ENCODE measurements at regions not wholly inside any gene's neighbourhood (a gene's known extent, or its start where the extent isn't known, plus 50 kb on each side); places are given as distances from the start of the nearest gene placed in this dataset.
"Not testable (repeated sequence)": the region's sequence is repeated elsewhere in the genome, so short reads cannot be mapped to it uniquely, and the experiment has no call there.

- H3K9ac ChIP-seq (ENCODE audit: low read length); H3K4me3 ChIP-seq (ENCODE audit: low read length); H3K36me3 ChIP-seq (ENCODE audit: control insufficient read depth, insufficient read depth, low read length); H3K27me3 ChIP-seq (ENCODE audit: control insufficient read depth, insufficient read depth, low read length); H3K9me3 ChIP-seq (ENCODE audit: control insufficient read depth, low read length): not testable (repeated sequence)
- H3K4me1 ChIP-seq (ENCODE audit: control insufficient read depth, insufficient read depth, low read length) = peaks cover 13% of the 10 kb centered on the region
Observed at GRCh38 chr6:3925223-3926149, 76.3 kb downstream of the FAM50B start.

- Histone ChIP-seq H3K4me1 (ENCODE audit: control insufficient read depth, insufficient read depth, low read length) (peaks cover 13% of the 10 kb centered on the region), H3K4me3 (ENCODE audit: low read length) (no peak overlapping the region), H3K27me3 (ENCODE audit: control insufficient read depth, insufficient read depth, low read length) (no peaks in the 10 kb centered on the region), H3K9ac (ENCODE audit: low read length) (no peak overlapping the region), H3K9me3 (ENCODE audit: control insufficient read depth, low read length) (no peaks in the 10 kb centered on the region), H3K36me3 (ENCODE audit: control insufficient read depth, insufficient read depth, low read length) (no peaks in the 10 kb centered on the region)
Observed at GRCh38 chr6:3926150-3926482, 76.9 kb downstream of the FAM50B start.

- Histone ChIP-seq H3K4me3 (ENCODE audit: low read length) (no peak overlapping the region), H3K4me1 (ENCODE audit: control insufficient read depth, insufficient read depth, low read length) (peaks cover 13% of the 10 kb centered on the region)
Observed at GRCh38 chr6:3928111-3928510, 78.9 kb downstream of the FAM50B start.

DNA sequence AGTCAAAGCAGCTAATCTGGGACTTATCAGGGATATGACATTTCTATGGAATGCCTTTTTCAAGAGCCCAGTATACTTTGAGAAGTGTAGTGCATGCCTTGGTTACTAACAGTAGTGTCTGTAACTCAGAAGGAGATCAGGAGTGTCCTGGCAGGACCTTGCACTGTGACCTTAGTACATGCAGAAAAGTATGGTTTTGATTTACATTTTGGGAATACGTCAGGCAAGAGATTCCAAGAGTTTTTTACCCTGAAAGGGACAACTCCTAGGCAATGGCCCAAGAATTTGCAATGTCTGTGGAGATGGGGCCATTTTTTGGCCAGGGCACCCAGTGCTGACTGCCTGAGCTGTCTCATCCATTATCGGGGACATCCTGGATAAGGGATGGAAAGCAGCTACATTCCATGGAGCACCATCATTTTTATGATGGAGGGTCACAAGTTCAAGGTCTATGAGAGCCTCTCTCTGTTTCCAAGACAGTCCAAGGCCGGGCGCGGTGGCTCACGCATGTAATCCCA is 80.2 kb downstream of the FAM50B start:
- Histone ChIP-seq H3K4me3 (ENCODE audit: low read length) (no peak overlapping the region), H3K4me1 (ENCODE audit: control insufficient read depth, insufficient read depth, low read length) (peaks cover 13% of the 10 kb centered on the region), H3K9me3 (ENCODE audit: control insufficient read depth, low read length) (no peaks in the 10 kb centered on the region), H3K27me3 (ENCODE audit: control insufficient read depth, insufficient read depth, low read length) (no peaks in the 10 kb centered on the region), H3K36me3 (ENCODE audit: control insufficient read depth, insufficient read depth, low read length) (no peaks in the 10 kb centered on the region), H3K9ac (ENCODE audit: low read length) (no peak overlapping the region)

More at GRCh38 chr6:3928111-3928510, 78.9 kb downstream of the FAM50B start:
- H3K27me3 ChIP-seq (ENCODE audit: control insufficient read depth, insufficient read depth, low read length) = no peaks in the 10 kb centered on the region
- H3K9me3 ChIP-seq (ENCODE audit: control insufficient read depth, low read length) = no peaks in the 10 kb centered on the region
- no peak overlapping the region for H3K9ac ChIP-seq (ENCODE audit: low read length)
- no peaks in the 10 kb centered on the region for H3K36me3 ChIP-seq (ENCODE audit: control insufficient read depth, insufficient read depth, low read length)

DNA sequence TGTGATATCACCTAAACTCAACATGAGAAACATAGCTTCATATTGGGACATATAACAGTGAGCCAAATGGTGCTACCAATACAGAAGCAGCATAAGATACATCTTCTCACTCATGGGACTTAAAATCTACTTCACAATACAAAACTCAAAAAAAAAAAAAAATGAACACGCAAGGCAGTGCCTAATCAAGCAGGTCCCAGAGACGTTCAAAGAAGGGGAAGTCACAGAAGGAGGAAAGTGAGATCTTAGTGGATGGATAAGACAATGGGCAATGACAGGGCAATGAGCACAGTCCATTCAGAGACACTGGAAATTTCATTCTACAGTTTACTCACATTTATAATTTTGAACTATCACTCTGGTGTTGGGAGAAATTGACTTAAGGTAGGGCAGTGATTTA is 88.3 kb downstream of the FAM50B start:
- H3K27me3 ChIP-seq (ENCODE audit: control insufficient read depth, insufficient read depth, low read length) = no peaks in the 10 kb centered on the region
- H3K36me3 ChIP-seq (ENCODE audit: control insufficient read depth, insufficient read depth, low read length) = no peaks in the 10 kb centered on the region
- no peaks in the 10 kb centered on the region for H3K9me3 ChIP-seq (ENCODE audit: control insufficient read depth, low read length)
- no peak overlapping the region for H3K4me3 ChIP-seq (ENCODE audit: low read length)
- no peaks in the 10 kb centered on the region for H3K4me1 ChIP-seq (ENCODE audit: control insufficient read depth, insufficient read depth, low read length)
- H3K9ac ChIP-seq (ENCODE audit: low read length) = no peak overlapping the region

DNA sequence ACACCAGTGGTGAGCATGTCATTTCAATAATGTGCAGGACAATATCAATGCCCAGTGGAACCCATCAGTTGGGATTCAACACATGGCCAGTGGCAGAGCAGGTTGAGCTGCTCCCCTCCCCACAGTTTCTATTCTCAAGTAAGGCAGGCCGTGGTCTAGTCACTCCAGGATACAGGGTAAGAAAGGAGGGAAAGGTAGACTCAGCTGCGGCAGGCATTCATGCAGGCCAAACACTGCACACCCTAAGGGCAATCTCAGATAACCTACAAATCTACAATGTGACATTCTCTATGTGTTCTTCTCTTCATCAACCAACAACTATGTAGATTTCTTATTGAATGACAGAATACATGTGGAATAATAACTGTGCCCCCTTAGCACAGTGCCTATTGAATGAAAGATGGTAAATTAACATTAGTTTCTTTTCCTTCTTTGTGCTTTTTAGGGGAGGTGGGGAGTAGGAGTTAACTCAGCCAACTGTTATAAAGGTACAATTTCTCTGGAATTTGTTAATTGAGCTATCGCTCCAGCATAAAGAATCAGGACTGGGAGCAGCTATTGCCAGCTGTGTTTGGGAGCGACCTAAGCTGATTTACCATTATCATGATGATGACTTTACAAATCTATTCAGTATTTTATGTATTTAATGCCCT is 89.7 kb downstream of the FAM50B start:
- Histone ChIP-seq H3K27me3 (ENCODE audit: control insufficient read depth, insufficient read depth, low read length) (no peaks in the 10 kb centered on the region), H3K36me3 (ENCODE audit: control insufficient read depth, insufficient read depth, low read length) (no peaks in the 10 kb centered on the region), H3K9ac (ENCODE audit: low read length) (no peak overlapping the region), H3K4me3 (ENCODE audit: low read length) (no peak overlapping the region), H3K4me1 (ENCODE audit: control insufficient read depth, insufficient read depth, low read length) (no peaks in the 10 kb centered on the region), H3K9me3 (ENCODE audit: control insufficient read depth, low read length) (no peaks in the 10 kb centered on the region)

DNA sequence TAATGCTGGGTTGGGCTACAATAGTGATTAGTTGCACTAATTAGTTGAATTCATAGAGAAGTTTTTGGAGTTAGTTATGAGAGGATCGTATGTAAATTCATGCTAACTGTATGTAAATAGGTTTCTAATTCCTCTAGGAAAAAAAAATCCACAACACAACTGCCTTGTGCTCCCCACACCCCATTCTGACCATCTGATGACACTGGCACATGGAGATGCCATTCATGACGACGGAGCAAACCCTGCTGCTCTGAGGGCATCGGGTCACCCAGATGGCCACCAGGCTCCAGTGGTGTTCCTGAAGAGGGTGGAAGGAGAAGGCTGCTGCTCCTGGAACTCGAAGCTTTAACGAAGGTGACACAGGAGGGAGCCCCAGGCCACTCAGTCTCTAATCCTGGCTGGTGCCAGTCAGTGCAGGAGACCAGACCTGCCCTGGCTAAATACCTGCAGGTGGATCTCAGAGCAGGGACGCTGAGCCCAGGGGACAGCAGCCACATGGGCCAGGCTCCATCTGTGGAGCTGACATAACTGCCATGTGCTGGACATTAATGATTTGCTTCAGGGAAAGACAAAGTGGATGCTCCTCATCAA is 90.3 kb downstream of the FAM50B start:
- no peaks in the 10 kb centered on the region for H3K4me1 ChIP-seq (ENCODE audit: control insufficient read depth, insufficient read depth, low read length)
- H3K9me3 ChIP-seq (ENCODE audit: control insufficient read depth, low read length) = no peaks in the 10 kb centered on the region
- H3K27me3 ChIP-seq (ENCODE audit: control insufficient read depth, insufficient read depth, low read length) = no peaks in the 10 kb centered on the region
- no peak overlapping the region for H3K4me3 ChIP-seq (ENCODE audit: low read length)
- H3K36me3 ChIP-seq (ENCODE audit: control insufficient read depth, insufficient read depth, low read length) = no peaks in the 10 kb centered on the region
- H3K9ac ChIP-seq (ENCODE audit: low read length) = no peak overlapping the region

GRCh38 chr6:3939964-3940363 is 90.8 kb downstream of the FAM50B start:
- Histone ChIP-seq H3K9ac (ENCODE audit: low read length) (no peak overlapping the region), H3K27me3 (ENCODE audit: control insufficient read depth, insufficient read depth, low read length) (no peaks in the 10 kb centered on the region), H3K4me3 (ENCODE audit: low read length) (no peak overlapping the region), H3K36me3 (ENCODE audit: control insufficient read depth, insufficient read depth, low read length) (no peaks in the 10 kb centered on the region), H3K4me1 (ENCODE audit: control insufficient read depth, insufficient read depth, low read length) (no peaks in the 10 kb centered on the region), H3K9me3 (ENCODE audit: control insufficient read depth, low read length) (no peaks in the 10 kb centered on the region)

DNA sequence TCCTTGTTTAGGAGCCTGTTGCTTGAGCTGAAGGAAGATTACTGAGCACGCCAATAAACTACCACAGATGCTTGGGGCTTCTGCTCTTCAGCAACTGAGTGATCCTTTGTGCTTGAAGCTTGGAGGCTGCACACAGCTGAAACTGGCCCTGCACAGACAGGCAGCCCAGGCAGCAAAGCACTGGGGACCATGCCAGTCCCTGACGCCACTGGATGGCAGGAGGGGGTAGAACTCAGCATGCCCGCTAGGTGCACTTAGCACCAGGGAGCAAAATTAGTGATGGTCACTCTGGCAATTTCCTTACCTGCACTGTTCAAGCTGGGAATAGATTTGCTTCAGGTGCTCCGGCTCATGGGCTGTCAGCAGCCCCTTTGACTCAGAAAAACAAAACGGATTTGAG is 91.5 kb downstream of the FAM50B start:
- Histone ChIP-seq H3K9ac (ENCODE audit: low read length) (no peak overlapping the region), H3K27me3 (ENCODE audit: control insufficient read depth, insufficient read depth, low read length) (no peaks in the 10 kb centered on the region), H3K9me3 (ENCODE audit: control insufficient read depth, low read length) (no peaks in the 10 kb centered on the region), H3K36me3 (ENCODE audit: control insufficient read depth, insufficient read depth, low read length) (no peaks in the 10 kb centered on the region), H3K4me1 (ENCODE audit: control insufficient read depth, insufficient read depth, low read length) (no peaks in the 10 kb centered on the region), H3K4me3 (ENCODE audit: low read length) (no peak overlapping the region)

DNA sequence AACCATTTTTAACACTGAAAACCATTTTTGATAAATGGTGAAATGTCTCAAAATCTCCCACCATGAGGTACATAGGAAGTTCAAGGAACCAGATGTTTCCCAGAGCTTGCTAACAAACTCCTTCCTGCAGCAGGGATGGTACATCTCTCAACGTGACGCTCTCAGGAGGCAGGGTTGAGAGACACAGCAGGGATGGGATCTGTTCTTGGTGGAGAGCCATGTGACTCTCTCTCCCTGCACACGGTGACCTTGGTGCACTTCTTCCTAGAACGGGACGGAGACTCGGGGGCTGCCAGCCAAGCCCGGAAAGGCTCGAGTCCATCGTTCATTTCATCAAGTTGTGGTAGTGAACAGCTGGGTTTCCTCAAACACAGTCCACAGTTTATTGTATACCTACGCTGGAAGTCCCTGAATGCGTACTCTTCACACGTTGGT is 94.2 kb downstream of the FAM50B start:
- H3K36me3 ChIP-seq (ENCODE audit: control insufficient read depth, insufficient read depth, low read length) = no peaks in the 10 kb centered on the region
- H3K9me3 ChIP-seq (ENCODE audit: control insufficient read depth, low read length) = no peaks in the 10 kb centered on the region
- H3K27me3 ChIP-seq (ENCODE audit: control insufficient read depth, insufficient read depth, low read length) = no peaks in the 10 kb centered on the region
- no peaks in the 10 kb centered on the region for H3K4me1 ChIP-seq (ENCODE audit: control insufficient read depth, insufficient read depth, low read length)
- H3K9ac ChIP-seq (ENCODE audit: low read length) = no peak overlapping the region
- H3K4me3 ChIP-seq (ENCODE audit: low read length) = no peak overlapping the region

- H3K4me1 ChIP-seq (ENCODE audit: control insufficient read depth, insufficient read depth, low read length) = no peaks in the 10 kb centered on the region
- no peaks in the 10 kb centered on the region for H3K27me3 ChIP-seq (ENCODE audit: control insufficient read depth, insufficient read depth, low read length)
- no peaks in the 10 kb centered on the region for H3K9me3 ChIP-seq (ENCODE audit: control insufficient read depth, low read length)
- no peak overlapping the region for H3K4me3 ChIP-seq (ENCODE audit: low read length)
- H3K9ac ChIP-seq (ENCODE audit: low read length) = no peak overlapping the region
- H3K36me3 ChIP-seq (ENCODE audit: control insufficient read depth, insufficient read depth, low read length) = no peaks in the 10 kb centered on the region
Observed at GRCh38 chr6:3944246-3944645, 95.1 kb downstream of the FAM50B start.

GRCh38 chr6:3946778-3947177 is 97.6 kb downstream of the FAM50B start:
- Histone ChIP-seq H3K27me3 (ENCODE audit: control insufficient read depth, insufficient read depth, low read length) (no peaks in the 10 kb centered on the region), H3K9ac (ENCODE audit: low read length) (no peak overlapping the region), H3K36me3 (ENCODE audit: control insufficient read depth, insufficient read depth, low read length) (no peaks in the 10 kb centered on the region), H3K4me3 (ENCODE audit: low read length) (no peak overlapping the region), H3K4me1 (ENCODE audit: control insufficient read depth, insufficient read depth, low read length) (no peaks in the 10 kb centered on the region), H3K9me3 (ENCODE audit: control insufficient read depth, low read length) (no peaks in the 10 kb centered on the region)

All from mucosa of stomach (tissue), 1 donor.